A673 (cell line): ENCODE measurements at regions not wholly inside any gene's neighbourhood (a gene's known extent, or its start where the extent isn't known, plus 50 kb on each side); places are given as distances from the start of the nearest gene placed in this dataset.

Experiments
- CTCF ChIP-seq: fragments of 300-800, 200-600 bp; sonication (generic); conservative IDR thresholded peaks from 2 replicates; pipeline ENCODE4 v1.5.1; 2017; ENCODE audit warnings: low read depth, mild to moderate bottlenecking, antibody characterized with exemption, low read length, moderate library complexity, mixed read lengths
- EZH2 ChIP-seq: fragments of 200-600 bp; sonication (generic); IDR thresholded peaks from 2 replicates; pipeline ENCODE4 v1.6.1; 2017; ENCODE audit warnings: borderline replicate concordance, low read depth, mild to moderate bottlenecking, mixed read lengths, antibody characterized with exemption, low read length; ENCODE audit not compliant: poor library complexity, severe bottlenecking

GRCh38 chr14:85090681-85091080 is 439.3 kb upstream of the FLRT2 start:
- TF ChIP-seq CTCF (no peak), EZH2 (no peak)
